ENCODE measurements at regions not wholly inside any gene's neighbourhood (a gene's known extent, or its start where the extent isn't known, plus 50 kb on each side); places are given as distances from the start of the nearest gene placed in this dataset.

DNA sequence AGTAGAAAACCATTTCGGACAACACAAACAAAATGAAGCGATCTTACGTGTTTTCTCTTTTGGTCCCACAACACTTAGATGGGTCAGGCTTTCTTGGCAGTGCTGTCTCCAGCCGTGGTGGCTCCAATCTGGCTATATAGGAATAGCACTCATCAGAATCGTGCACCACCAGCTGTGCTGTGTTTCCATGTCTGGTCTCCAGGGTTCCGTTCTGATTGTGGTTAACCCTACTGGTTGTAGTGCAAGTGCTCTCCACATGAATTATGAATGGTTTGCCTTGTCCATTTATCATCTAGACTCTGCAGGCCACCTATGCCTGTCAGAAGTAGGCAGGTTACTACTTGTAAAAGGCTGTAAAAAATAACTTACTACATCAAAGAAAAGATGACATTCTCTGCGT is 536.3 kb downstream of the IQCM start:
- TF ChIP-seq ZNF37A (tag by site-specific recombination; IDR thresholded peaks at IDR 0.05) (no peak), ZNF132 (tag by site-specific recombination; IDR thresholded peaks at IDR 0.05; ENCODE audit: borderline replicate concordance) (no peak), ZNF391 (tag by site-specific recombination; IDR thresholded peaks at IDR 0.05; ENCODE audit: borderline replicate concordance, low read depth) (no peak), ZNF24 (tag by site-specific recombination; IDR thresholded peaks at IDR 0.05) (no peak), HOXC10 (CRISPR knock-in tag; IDR thresholded peaks at IDR 0.05) (no peak), ZNF423 (tag by site-specific recombination; IDR thresholded peaks at IDR 0.05) (no peak), MZF1 (tag by site-specific recombination; IDR thresholded peaks at IDR 0.05; ENCODE audit: borderline replicate concordance) (no peak), OSR2 (tag by site-specific recombination; IDR thresholded peaks at IDR 0.05) (no peak), ZNF776 (tag by site-specific recombination; IDR thresholded peaks at IDR 0.05; ENCODE audit: borderline replicate concordance) (no peak), ZNF510 (tag by site-specific recombination; IDR thresholded peaks at IDR 0.05; ENCODE audit: insufficient replicate concordance) (no peak)
- TF ChIP-seq, protein P1, sequence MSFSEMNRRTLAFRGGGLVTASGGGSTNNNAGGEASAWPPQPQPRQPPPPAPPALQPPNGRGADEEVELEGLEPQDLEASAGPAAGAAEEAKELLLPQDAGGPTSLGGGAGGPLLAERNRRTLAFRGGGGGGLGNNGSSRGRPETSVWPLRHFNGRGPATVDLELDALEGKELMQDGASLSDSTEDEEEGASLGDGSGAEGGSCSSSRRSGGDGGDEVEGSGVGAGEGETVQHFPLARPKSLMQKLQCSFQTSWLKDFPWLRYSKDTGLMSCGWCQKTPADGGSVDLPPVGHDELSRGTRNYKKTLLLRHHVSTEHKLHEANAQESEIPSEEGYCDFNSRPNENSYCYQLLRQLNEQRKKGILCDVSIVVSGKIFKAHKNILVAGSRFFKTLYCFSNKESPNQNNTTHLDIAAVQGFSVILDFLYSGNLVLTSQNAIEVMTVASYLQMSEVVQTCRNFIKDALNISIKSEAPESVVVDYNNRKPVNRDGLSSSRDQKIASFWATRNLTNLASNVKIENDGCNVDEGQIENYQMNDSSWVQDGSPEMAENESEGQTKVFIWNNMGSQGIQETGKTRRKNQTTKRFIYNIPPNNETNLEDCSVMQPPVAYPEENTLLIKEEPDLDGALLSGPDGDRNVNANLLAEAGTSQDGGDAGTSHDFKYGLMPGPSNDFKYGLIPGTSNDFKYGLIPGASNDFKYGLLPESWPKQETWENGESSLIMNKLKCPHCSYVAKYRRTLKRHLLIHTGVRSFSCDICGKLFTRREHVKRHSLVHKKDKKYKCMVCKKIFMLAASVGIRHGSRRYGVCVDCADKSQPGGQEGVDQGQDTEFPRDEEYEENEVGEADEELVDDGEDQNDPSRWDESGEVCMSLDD (tag by site-specific recombination; IDR thresholded peaks at IDR 0.05): no peak
- TF ChIP-seq, protein P2, sequence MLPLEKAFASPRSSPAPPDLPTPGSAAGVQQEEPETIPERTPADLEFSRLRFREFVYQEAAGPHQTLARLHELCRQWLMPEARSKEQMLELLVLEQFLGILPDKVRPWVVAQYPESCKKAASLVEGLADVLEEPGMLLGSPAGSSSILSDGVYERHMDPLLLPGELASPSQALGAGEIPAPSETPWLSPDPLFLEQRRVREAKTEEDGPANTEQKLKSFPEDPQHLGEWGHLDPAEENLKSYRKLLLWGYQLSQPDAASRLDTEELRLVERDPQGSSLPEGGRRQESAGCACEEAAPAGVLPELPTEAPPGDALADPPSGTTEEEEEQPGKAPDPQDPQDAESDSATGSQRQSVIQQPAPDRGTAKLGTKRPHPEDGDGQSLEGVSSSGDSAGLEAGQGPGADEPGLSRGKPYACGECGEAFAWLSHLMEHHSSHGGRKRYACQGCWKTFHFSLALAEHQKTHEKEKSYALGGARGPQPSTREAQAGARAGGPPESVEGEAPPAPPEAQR (tag by site-specific recombination; IDR thresholded peaks at IDR 0.05): no peak
- TF ChIP-seq, protein P3, sequence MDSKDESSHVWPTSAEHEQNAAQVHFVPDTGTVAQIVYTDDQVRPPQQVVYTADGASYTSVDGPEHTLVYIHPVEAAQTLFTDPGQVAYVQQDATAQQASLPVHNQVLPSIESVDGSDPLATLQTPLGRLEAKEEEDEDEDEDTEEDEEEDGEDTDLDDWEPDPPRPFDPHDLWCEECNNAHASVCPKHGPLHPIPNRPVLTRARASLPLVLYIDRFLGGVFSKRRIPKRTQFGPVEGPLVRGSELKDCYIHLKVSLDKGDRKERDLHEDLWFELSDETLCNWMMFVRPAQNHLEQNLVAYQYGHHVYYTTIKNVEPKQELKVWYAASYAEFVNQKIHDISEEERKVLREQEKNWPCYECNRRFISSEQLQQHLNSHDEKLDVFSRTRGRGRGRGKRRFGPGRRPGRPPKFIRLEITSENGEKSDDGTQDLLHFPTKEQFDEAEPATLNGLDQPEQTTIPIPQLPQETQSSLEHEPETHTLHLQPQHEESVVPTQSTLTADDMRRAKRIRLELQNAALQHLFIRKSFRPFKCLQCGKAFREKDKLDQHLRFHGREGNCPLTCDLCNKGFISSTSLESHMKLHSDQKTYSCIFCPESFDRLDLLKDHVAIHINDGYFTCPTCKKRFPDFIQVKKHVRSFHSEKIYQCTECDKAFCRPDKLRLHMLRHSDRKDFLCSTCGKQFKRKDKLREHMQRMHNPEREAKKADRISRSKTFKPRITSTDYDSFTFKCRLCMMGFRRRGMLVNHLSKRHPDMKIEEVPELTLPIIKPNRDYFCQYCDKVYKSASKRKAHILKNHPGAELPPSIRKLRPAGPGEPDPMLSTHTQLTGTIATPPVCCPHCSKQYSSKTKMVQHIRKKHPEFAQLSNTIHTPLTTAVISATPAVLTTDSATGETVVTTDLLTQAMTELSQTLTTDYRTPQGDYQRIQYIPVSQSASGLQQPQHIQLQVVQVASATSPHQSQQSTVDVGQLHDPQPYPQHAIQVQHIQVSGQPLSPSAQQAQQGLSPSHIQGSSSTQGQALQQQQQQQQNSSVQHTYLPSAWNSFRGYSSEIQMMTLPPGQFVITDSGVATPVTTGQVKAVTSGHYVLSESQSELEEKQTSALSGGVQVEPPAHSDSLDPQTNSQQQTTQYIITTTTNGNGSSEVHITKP (tag by site-specific recombination; IDR thresholded peaks at IDR 0.05): no peak
- TF ChIP-seq, protein P4, sequence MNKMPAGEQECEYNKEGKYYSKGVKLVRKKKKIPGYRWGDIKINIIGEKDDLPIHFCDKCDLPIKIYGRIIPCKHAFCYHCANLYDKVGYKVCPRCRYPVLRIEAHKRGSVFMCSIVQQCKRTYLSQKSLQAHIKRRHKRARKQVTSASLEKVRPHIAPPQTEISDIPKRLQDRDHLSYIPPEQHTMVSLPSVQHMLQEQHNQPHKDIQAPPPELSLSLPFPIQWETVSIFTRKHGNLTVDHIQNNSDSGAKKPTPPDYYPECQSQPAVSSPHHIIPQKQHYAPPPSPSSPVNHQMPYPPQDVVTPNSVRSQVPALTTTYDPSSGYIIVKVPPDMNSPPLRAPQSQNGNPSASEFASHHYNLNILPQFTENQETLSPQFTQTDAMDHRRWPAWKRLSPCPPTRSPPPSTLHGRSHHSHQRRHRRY (tag by site-specific recombination; IDR thresholded peaks at IDR 0.05): no peak
- TF ChIP-seq, protein P5, sequence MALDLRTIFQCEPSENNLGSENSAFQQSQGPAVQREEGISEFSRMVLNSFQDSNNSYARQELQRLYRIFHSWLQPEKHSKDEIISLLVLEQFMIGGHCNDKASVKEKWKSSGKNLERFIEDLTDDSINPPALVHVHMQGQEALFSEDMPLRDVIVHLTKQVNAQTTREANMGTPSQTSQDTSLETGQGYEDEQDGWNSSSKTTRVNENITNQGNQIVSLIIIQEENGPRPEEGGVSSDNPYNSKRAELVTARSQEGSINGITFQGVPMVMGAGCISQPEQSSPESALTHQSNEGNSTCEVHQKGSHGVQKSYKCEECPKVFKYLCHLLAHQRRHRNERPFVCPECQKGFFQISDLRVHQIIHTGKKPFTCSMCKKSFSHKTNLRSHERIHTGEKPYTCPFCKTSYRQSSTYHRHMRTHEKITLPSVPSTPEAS (tag by site-specific recombination; IDR thresholded peaks at IDR 0.05): no peak
- TF ChIP-seq, protein P6, sequence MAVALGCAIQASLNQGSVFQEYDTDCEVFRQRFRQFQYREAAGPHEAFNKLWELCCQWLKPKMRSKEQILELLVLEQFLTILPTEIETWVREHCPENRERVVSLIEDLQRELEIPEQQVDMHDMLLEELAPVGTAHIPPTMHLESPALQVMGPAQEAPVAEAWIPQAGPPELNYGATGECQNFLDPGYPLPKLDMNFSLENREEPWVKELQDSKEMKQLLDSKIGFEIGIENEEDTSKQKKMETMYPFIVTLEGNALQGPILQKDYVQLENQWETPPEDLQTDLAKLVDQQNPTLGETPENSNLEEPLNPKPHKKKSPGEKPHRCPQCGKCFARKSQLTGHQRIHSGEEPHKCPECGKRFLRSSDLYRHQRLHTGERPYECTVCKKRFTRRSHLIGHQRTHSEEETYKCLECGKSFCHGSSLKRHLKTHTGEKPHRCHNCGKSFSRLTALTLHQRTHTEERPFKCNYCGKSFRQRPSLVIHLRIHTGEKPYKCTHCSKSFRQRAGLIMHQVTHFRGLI (tag by site-specific recombination; IDR thresholded peaks at IDR 0.05): no peak
- TF ChIP-seq, protein P7, sequence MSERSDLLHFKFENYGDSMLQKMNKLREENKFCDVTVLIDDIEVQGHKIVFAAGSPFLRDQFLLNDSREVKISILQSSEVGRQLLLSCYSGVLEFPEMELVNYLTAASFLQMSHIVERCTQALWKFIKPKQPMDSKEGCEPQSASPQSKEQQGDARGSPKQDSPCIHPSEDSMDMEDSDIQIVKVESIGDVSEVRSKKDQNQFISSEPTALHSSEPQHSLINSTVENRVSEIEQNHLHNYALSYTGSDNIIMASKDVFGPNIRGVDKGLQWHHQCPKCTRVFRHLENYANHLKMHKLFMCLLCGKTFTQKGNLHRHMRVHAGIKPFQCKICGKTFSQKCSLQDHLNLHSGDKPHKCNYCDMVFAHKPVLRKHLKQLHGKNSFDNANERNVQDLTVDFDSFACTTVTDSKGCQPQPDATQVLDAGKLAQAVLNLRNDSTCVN (tag by site-specific recombination; optimal IDR thresholded peaks at IDR 0.05): no peak
- Histone ChIP-seq H3K9me3 (ENCODE audit: control insufficient read depth, insufficient read depth, low read depth, low read length) (no peaks in the 10 kb centered on the region), H3K36me3 (ENCODE audit: control insufficient read depth in 2 of 2, insufficient read depth in 1 of 2, low read length in 2 of 2) (no peaks in the 10 kb centered on the region), H3K4me1 (ENCODE audit: control insufficient read depth, insufficient read depth, low read length) (no peaks in the 10 kb centered on the region), H3K27ac (ENCODE audit: extremely low read depth, low read depth, low read length) (no peak overlapping the region), H3K4me3 (ENCODE audit: low read depth, low read length) (no peak overlapping the region)
- ChIA-PET POLR2A (no interaction called here), CTCF (no interaction called here)
